Fibroblast of the aortic adventitia (primary cell): ENCODE measurements at regions not wholly inside any gene's neighbourhood (a gene's known extent, or its start where the extent isn't known, plus 50 kb on each side); places are given as distances from the start of the nearest gene placed in this dataset.

ENCODE experiments used
- DNase-seq: peaks from one replicate; pipeline ENCODE4 v3.0.0-alpha.2; 2010; ENCODE audit warnings: low read depth
- H3K4me3 ChIP-seq: 2 replicates; pipeline ENCODE4 v1.5.1; 2011; ENCODE audit warnings: low read depth, mild to moderate bottlenecking, control low read depth, low read length, moderate library complexity
- CTCF ChIP-seq: IDR thresholded peaks from 2 replicates; pipeline ENCODE4 v1.5.1; 2011; ENCODE audit warnings: mild to moderate bottlenecking, low read length, control low read depth, inconsistent platforms; ENCODE audit not compliant: insufficient read depth

DNA sequence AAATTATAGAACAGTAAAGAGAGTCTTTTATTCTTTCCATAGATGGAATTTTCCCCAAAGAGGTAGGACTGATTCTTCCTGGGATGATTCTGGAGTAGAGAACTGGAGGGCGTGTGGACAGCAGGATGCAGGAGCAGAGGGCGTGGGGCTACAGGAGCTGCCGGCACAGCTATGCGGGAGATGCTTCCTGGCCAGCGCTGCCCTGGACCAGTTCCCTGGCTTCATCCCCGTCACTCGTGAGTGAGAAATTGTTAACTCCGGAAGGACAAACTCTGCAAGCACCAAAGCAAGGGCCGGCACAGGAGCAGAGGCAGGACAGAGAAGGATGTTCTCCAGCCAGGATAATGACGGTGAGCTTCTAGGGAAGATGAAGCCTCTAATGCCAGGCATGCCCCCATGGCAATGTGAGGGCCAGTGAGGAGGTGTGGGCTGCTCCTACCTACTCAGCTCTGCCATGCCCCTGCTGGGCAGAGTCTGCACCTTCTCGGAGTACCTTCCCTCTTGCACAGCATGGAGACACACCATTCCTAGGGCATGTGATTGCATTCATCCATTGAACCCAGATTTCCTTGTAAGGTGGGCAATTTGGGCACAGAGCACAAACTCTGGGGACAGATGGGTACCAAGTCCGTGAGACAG lies 760.9 kb upstream of the IGFBP3 start:
- no peak overlapping the region for H3K4me3 ChIP-seq
- DNase-seq, result peak; percentile 19
- no peak for TF ChIP-seq CTCF

DNA sequence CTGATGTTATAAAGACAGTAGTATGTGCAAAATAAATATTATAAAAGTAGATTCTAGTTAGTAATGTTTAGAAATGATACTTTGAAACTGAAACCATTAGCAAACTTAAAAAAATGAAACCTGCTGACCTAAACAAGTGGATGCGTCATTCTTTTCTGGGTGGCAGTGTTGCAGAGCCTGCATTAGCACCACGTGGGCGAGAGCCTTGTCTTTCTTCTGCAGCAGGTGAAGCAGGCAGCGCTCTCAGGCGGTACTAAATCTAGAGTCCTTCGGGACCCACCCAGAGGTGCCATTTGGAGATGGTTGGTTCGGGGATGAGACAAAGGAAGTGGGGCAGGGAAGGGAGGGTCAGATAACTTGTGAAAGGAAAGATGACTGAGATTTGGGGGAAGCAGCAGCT lies 759.1 kb upstream of the IGFBP3 start:
- no peak overlapping the region for H3K4me3 ChIP-seq
- no peak for TF ChIP-seq CTCF
- DNase-seq, result no peak

- H3K4me3 ChIP-seq, result no peak overlapping the region
- TF ChIP-seq CTCF, result no peak
- DNase-seq, result no peak
Observed at GRCh38 chr7:46679671-46680070, 758.6 kb upstream of the IGFBP3 start.

- no peak for TF ChIP-seq CTCF
- no peak for DNase-seq
- H3K4me3 ChIP-seq, result no peak overlapping the region
Observed at GRCh38 chr7:46678421-46678820, 757.3 kb upstream of the IGFBP3 start.

GRCh38 chr7:46675456-46675855 lies 754.4 kb upstream of the IGFBP3 start:
- no peak for TF ChIP-seq CTCF
- H3K4me3 ChIP-seq, result no peak overlapping the region
- DNase-seq, result no peak

DNA sequence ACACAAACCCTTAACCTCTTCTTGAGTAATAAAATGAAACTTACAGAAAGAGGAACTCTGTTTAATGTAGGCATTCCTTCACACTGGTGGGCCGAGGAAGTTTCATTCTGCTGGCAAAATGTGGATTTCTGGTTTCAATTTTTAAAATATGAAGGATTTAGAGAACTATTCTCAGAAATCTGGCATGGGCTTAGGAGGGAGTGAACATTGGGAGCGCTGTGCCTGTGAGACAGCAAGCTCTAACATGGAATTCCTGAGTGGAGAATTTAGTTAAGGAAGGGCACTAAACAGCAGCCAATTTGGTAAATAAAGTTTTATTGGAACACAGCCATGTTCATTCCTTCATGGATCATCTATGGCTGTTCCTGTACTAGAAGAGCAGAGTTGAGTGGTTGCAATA lies 751.8 kb upstream of the IGFBP3 start:
- DNase-seq, result no peak
- no peak for TF ChIP-seq CTCF
- H3K4me3 ChIP-seq, result no peak overlapping the region
